K562 (cell line): ENCODE measurements at regions not wholly inside any gene's neighbourhood (a gene's known extent, or its start where the extent isn't known, plus 50 kb on each side); places are given as distances from the start of the nearest gene placed in this dataset.

Experiments used
- ATAC-seq: fragments of 200-7000 bp; cut with Tn5 transposase; 3 replicates; pipeline ENCODE4 v1.9.1; 2020; ENCODE audit warnings: moderate library complexity
- BruUV-seq: library from RNA; stranded (reverse); fragments of 400-500 nt; replicated peaks from 2 replicates; lab custom pipeline; 2021; lab: Mats Ljungman, UMichigan
- CTCF ChIA-PET: fragments of 300-600 bp; formaldehyde crosslinking; extraction: SDS; loops from one replicate; lab custom pipeline; 2021; ENCODE audit warnings: low intra/inter-chr PET ratio; lab: Yijun Ruan, JAX
- POLR2A ChIA-PET: fragments of 300-600, 350-650 bp; sonication (Branson Sonifier 250); formaldehyde crosslinking; extraction: SDS; loops from one replicate; lab custom pipeline; 2021; ENCODE audit warnings: antibody characterized with exemption, inconsistent platforms; lab: Yijun Ruan, JAX
- DNase-seq, 4 experiments: peaks; one replicate each; pipeline versions ENCODE4 v3.0.0 to v3.0.0-alpha.2; 2011 to 2018; ENCODE audit warnings: low spot score in 3 of 4, mixed read lengths in 3 of 4; ENCODE audit errors: extremely low read depth in 1 of 4
- FAIRE-seq: peaks from 2 replicates; lab custom pipeline; 2011; peaks lifted over from hg19 to GRCh38; lab: Jason Lieb, UNC
- H2AFZ ChIP-seq: 2 replicates; pipeline ENCODE4 v1.6.0; 2011; ENCODE audit warnings: low read depth, low read length, control low read depth, inconsistent platforms
- H3K27ac ChIP-seq: fragments of 200-600 bp; 3 replicates; pipeline ENCODE4 v1.8.0; 2011; ENCODE audit warnings: low read depth, mild to moderate bottlenecking, control low read depth, inconsistent platforms, low read length, moderate library complexity, mixed read lengths; ENCODE audit errors: extremely low read depth
- H3K27me3 ChIP-seq, 2 experiments: fragments of 300-600 bp in 1 of 2; 2 replicates in 1 of 2; 3 replicates in 1 of 2; pipeline versions ENCODE4 v1.6.0 to v1.8.0; 2011; ENCODE audit warnings: inconsistent platforms in 2 of 2, low read length in 2 of 2, mild to moderate bottlenecking in 1 of 2, mixed read lengths in 1 of 2, moderate library complexity in 1 of 2; ENCODE audit not compliant: control insufficient read depth in 2 of 2, insufficient read depth in 2 of 2
- H3K36me3 ChIP-seq: fragments of 300-600 bp; 3 replicates; pipeline ENCODE4 v1.8.0; 2011; ENCODE audit warnings: mild to moderate bottlenecking, low read length, inconsistent platforms; ENCODE audit not compliant: control insufficient read depth, insufficient read depth
- H3K4me1 ChIP-seq, 2 experiments: fragments of 200-600 bp in 1 of 2; replicated peaks in 1 of 2; 2 replicates in 1 of 2; 3 replicates in 1 of 2; pipeline versions ENCODE4 v1.5.1 to v1.8.0; 2011; ENCODE audit warnings: inconsistent platforms in 2 of 2, low read length in 2 of 2, mild to moderate bottlenecking in 1 of 2, mixed read lengths in 1 of 2, moderate library complexity in 1 of 2; ENCODE audit not compliant: control insufficient read depth in 2 of 2, insufficient read depth in 2 of 2
- H3K4me2 ChIP-seq: 2 replicates; pipeline ENCODE4 v1.6.1; 2011; ENCODE audit warnings: low read length, control low read depth, inconsistent platforms, mixed read lengths; ENCODE audit not compliant: insufficient read depth
- H3K4me3 ChIP-seq: fragments of 200-600 bp; sonication (generic), shearing (Covaris generic); 2 replicates; pipeline ENCODE4 v1.5.1; 2016; ENCODE audit warnings: control low read depth, inconsistent platforms
- H3K79me2 ChIP-seq: fragments of 200-600 bp; 3 replicates; pipeline ENCODE4 v1.8.0; 2011; ENCODE audit warnings: low read length, inconsistent platforms; ENCODE audit not compliant: control insufficient read depth, insufficient read depth
- H3K9ac ChIP-seq, 2 experiments: 2 replicates each; pipeline versions ENCODE4 v1.6.0 to v1.6.1; 2011; ENCODE audit warnings: low read depth in 2 of 2, low read length in 2 of 2, control low read depth in 1 of 2, inconsistent platforms in 1 of 2, mild to moderate bottlenecking in 1 of 2, mixed read lengths in 1 of 2; ENCODE audit not compliant: insufficient read depth in 1 of 2
- H3K9me1 ChIP-seq: one replicate; pipeline ENCODE4 v1.6.0; 2011; ENCODE audit warnings: inconsistent platforms, mild to moderate bottlenecking, low read length, moderate library complexity; ENCODE audit not compliant: control insufficient read depth, insufficient read depth
- H3K9me3 ChIP-seq: replicated peaks from 2 replicates; pipeline ENCODE4 v1.5.1; 2011; ENCODE audit warnings: low read depth, low read length, inconsistent platforms; ENCODE audit not compliant: control insufficient read depth, insufficient read depth
- H4K20me1 ChIP-seq: replicated peaks from 2 replicates; pipeline ENCODE4 v1.6.1; 2011; ENCODE audit warnings: low read length, inconsistent platforms, mixed read lengths; ENCODE audit not compliant: control insufficient read depth, insufficient read depth
- ARID1B ChIP-seq: fragments of 450-650 bp; IDR thresholded peaks from 2 replicates; pipeline ENCODE4 v1.6.1; 2016; ENCODE audit warnings: antibody characterized with exemption, mild to moderate bottlenecking, inconsistent platforms
- CREB1 ChIP-seq, 2 experiments: sonication (generic) in 1 of 2; formaldehyde crosslinking in 1 of 2; IDR thresholded peaks; 2 replicates each; pipeline versions ENCODE4 v1.6.1 to v1.8.0; 2012 to 2022; ENCODE audit warnings: inconsistent platforms in 1 of 2, mild to moderate bottlenecking in 1 of 2, missing genetic modification reagents in 1 of 2, moderate library complexity in 1 of 2
- E2F4 ChIP-seq: sonication (generic); formaldehyde crosslinking; IDR thresholded peaks from 2 replicates; pipeline ENCODE4 v1.8.0; 2022; ENCODE audit warnings: mild to moderate bottlenecking, low read depth, missing genetic modification reagents
- E2F5 ChIP-seq: sonication (generic); formaldehyde crosslinking; IDR thresholded peaks from 2 replicates; pipeline ENCODE4 v1.8.0; 2022; ENCODE audit warnings: mild to moderate bottlenecking, missing genetic modification reagents
- KLF6 ChIP-seq: fragments of 250-450 bp; sonication (Bioruptor Pico); IDR thresholded peaks from 2 replicates; pipeline ENCODE4 v1.4.0; 2020; ENCODE audit warnings: mild to moderate bottlenecking, moderate library complexity, borderline replicate concordance
- MNT ChIP-seq, 2 experiments: fragments of 450-650 bp; conservative IDR thresholded peaks; 2 replicates each; pipeline ENCODE4 v1.6.1; 2017; ENCODE audit warnings: mild to moderate bottlenecking in 2 of 2, moderate library complexity in 2 of 2
- MTA3 ChIP-seq: fragments of 450-650 bp; formaldehyde crosslinking; IDR thresholded peaks from 2 replicates; pipeline ENCODE4 v1.6.1; 2017; ENCODE audit warnings: mild to moderate bottlenecking, borderline replicate concordance
- NCOR1 ChIP-seq: fragments of 450-650 bp; IDR thresholded peaks from 2 replicates; pipeline ENCODE4 v1.6.1; 2016; ENCODE audit warnings: mild to moderate bottlenecking, moderate library complexity
- PHTF2 ChIP-seq: fragments of 250-450 bp; sonication (Bioruptor Pico); IDR thresholded peaks from 2 replicates; pipeline ENCODE4 v1.5.0; 2021; ENCODE audit warnings: mild to moderate bottlenecking
- RBM39 ChIP-seq: fragments of 200-400 bp; formaldehyde crosslinking; optimal IDR thresholded peaks from 2 replicates; pipeline ENCODE3; 2018; ENCODE audit warnings: low read depth, low read length
- THAP7 ChIP-seq: fragments of 250-450 bp; sonication (Bioruptor Pico); IDR thresholded peaks from 2 replicates; pipeline ENCODE4 v1.5.0; 2021
- ZBTB7A ChIP-seq: IDR thresholded peaks from 2 replicates; pipeline ENCODE4 v1.6.1; 2011; ENCODE audit warnings: low read depth, mild to moderate bottlenecking, low read length, moderate library complexity, borderline replicate concordance; ENCODE audit not compliant: control insufficient read depth
- ZBTB9 ChIP-seq: fragments of 450-650 bp; formaldehyde crosslinking; IDR thresholded peaks from 2 replicates; pipeline ENCODE4 v1.4.0; 2020; ENCODE audit warnings: mild to moderate bottlenecking, moderate library complexity
- ZFPM2 ChIP-seq: fragments of 250-450 bp; sonication (Bioruptor Pico); IDR thresholded peaks from 2 replicates; pipeline ENCODE4 v1.5.1; 2022; ENCODE audit warnings: mild to moderate bottlenecking
- ZNF57 ChIP-seq: fragments of 450-650 bp; formaldehyde crosslinking; IDR thresholded peaks from 2 replicates; pipeline ENCODE4 v1.4.0; 2020; ENCODE audit warnings: mild to moderate bottlenecking, moderate library complexity
- ZNF740 ChIP-seq, 3 experiments: fragments of 200-800 bp in 1 of 3; sonication (Bioruptor generic) in 1 of 3; sonication (generic) in 1 of 3; formaldehyde crosslinking in 1 of 3; IDR thresholded peaks; 2 replicates each; pipeline versions ENCODE4 v1.6.1 to v1.8.0; 2016 to 2022; ENCODE audit warnings: mild to moderate bottlenecking in 2 of 3, missing compliant biosample characterization in 2 of 3, missing genetic modification characterization in 2 of 3, missing genetic modification reagents in 1 of 3
- WGBS: fragments of 100-300 bp; shearing (Covaris generic); methylation state at CpG from one replicate; pipeline ENCODE4 v1.1.6; 2016; ENCODE audit warnings: low coverage, mixed read lengths; ENCODE audit not compliant: insufficient coverage; ENCODE audit errors: missing lambda C conversion rate; 5-methylcytosine and 5-hydroxymethylcytosine counted together
- in situ Hi-C: fragments of 300-500 bp; cut with MboI; formaldehyde crosslinking; loops from 4 replicates; pipeline ENCODE4 v1.15.0; 2018; ENCODE audit warnings: inconsistent platforms, mixed read lengths
- intact Hi-C: fragments of 100-400 bp; cut with micrococcal nuclease; formaldehyde crosslinking; loops from 2 replicates; pipeline ENCODE4 v1.14.2; 2022

GRCh38 chr1:147452809-147453208 is 88.5 kb upstream of the BCL9 start:
- 2% methylated on average over 3 of the region's 3 CpGs for WGBS
- H3K4me3 ChIP-seq, result no peak overlapping the region

More at GRCh38 chr1:147452809-147453208, 88.5 kb upstream of the BCL9 start:
- Histone ChIP-seq H3K4me2 (no peak overlapping the region), H3K79me2 (no peaks in the 10 kb centered on the region), H3K36me3 (no peaks in the 10 kb centered on the region), H3K9me1 (no peaks in the 10 kb centered on the region), H3K27ac (no peak overlapping the region), H2AFZ (no peak overlapping the region), H3K27me3 (no peaks in the 10 kb centered on the region), H3K9me3 (no peaks in the 10 kb centered on the region), H3K9ac (no peak overlapping the region), H4K20me1 (no peaks in the 10 kb centered on the region), H3K4me1 (no peaks in the 10 kb centered on the region)
- CTCF ChIA-PET, result no interaction called here
- ATAC-seq (no peak), DNase-seq (no peak), FAIRE-seq (no peak)
- in situ Hi-C loops, result no loop called here
- BruUV-seq, result no TSS peak
- intact Hi-C loops, result no loop called here
- no peak for TF ChIP-seq RBM39
- TF ChIP-seq KLF6 (CRISPR knock-in tag), result no peak
- TF ChIP-seq MNT (conservative IDR thresholded peaks at IDR 0.05), result no peak
- no peak for TF ChIP-seq THAP7
- TF ChIP-seq CREB1 (IDR thresholded peaks at IDR 0.05), result no peak
- no peak for TF ChIP-seq CREB1 (CRISPR knock-in tag; IDR thresholded peaks at IDR 0.05)
- no peak for TF ChIP-seq ZBTB9 (CRISPR knock-in tag)
- no peak for TF ChIP-seq ZFPM2
- TF ChIP-seq E2F4 (CRISPR knock-in tag), result no peak
- TF ChIP-seq ZBTB7A, result no peak
- no peak for TF ChIP-seq ZNF740 (CRISPR knock-in tag; IDR thresholded peaks at IDR 0.05)
- TF ChIP-seq ZNF740 (tag; IDR thresholded peaks at IDR 0.05), result no peak
- TF ChIP-seq NCOR1, result no peak
- no peak for TF ChIP-seq PHTF2 (CRISPR knock-in tag)
- no peak for TF ChIP-seq MTA3
- TF ChIP-seq ZNF57 (CRISPR knock-in tag), result no peak
- TF ChIP-seq ARID1B, result no peak
- no peak for TF ChIP-seq E2F5 (CRISPR knock-in tag)
- POLR2A ChIA-PET, result interaction anchor here (1.2 kb wide), 1 partner anchor 19 kb away, joined by 3 read pairs; no protein-coding TSS in a partner anchor
